ENCODE measurements at regions not wholly inside any gene's neighbourhood (a gene's known extent, or its start where the extent isn't known, plus 50 kb on each side); places are given as distances from the start of the nearest gene placed in this dataset.

GRCh38 chr18:65941482-65941881 lies 190.7 kb downstream of the CDH7 start:
- TF ChIP-seq CTCF (IDR thresholded peaks at IDR 0.05) (no peak), POLR2A (IDR thresholded peaks at IDR 0.05) (no peak)
